GM12878 (cell line): ENCODE measurements at regions not wholly inside any gene's neighbourhood (a gene's known extent, or its start where the extent isn't known, plus 50 kb on each side); places are given as distances from the start of the nearest gene placed in this dataset.

Experiments used
- ATAC-seq: fragments of 200-7000 bp; cut with Tn5 transposase; 3 replicates; pipeline ENCODE4 v1.9.1; 2020; ENCODE audit warnings: mild to moderate bottlenecking, moderate library complexity
- BruUV-seq: library from RNA; stranded (reverse); fragments of 400-500 nt; replicated peaks from 2 replicates; lab custom pipeline; 2021; lab: Mats Ljungman, UMichigan
- CTCF ChIA-PET: fragments of 300-600 bp; sonication (Branson Sonifier 250); formaldehyde crosslinking; extraction: SDS; loops from one replicate; lab custom pipeline; 2021; ENCODE audit warnings: inconsistent platforms; lab: Yijun Ruan, JAX
- POLR2A ChIA-PET: fragments of 350-600 bp; formaldehyde crosslinking; extraction: SDS; loops from one replicate; lab custom pipeline; 2021; ENCODE audit warnings: inconsistent platforms; lab: Charles Lee
- RAD21 ChIA-PET: fragments of 300-600 bp; sonication (Branson Sonifier 250); formaldehyde crosslinking; loops from one replicate; lab custom pipeline; 2023; ENCODE audit warnings: antibody characterized with exemption; ENCODE audit not compliant: unreplicated experiment; lab: Charles Lee
- SMC1A ChIA-PET: fragments of 300-600 bp; sonication (Branson Sonifier 250); formaldehyde crosslinking; loops from one replicate; lab custom pipeline; 2023; ENCODE audit not compliant: unreplicated experiment, uncharacterized antibody; lab: Charles Lee
- DNase-seq: peaks from one replicate; pipeline ENCODE4 v3.0.0-alpha.2; 2011; ENCODE audit warnings: low read depth, low spot score
- FAIRE-seq: peaks from 3 replicates; lab custom pipeline; 2011; peaks lifted over from hg19 to GRCh38; lab: Jason Lieb, UNC
- H2AFZ ChIP-seq: 2 replicates; pipeline ENCODE4 v1.6.0; 2011; ENCODE audit warnings: low read depth, low read length, control low read depth; ENCODE audit not compliant: control insufficient read depth
- H3K27ac ChIP-seq: 2 replicates; pipeline ENCODE4 v1.5.1; 2011; ENCODE audit warnings: control low read depth; ENCODE audit not compliant: control insufficient read depth, insufficient read depth
- H3K27me3 ChIP-seq, 2 experiments: replicated peaks in 1 of 2; 2 replicates each; pipeline versions ENCODE4 v1.6.0 to v1.6.1; 2011; ENCODE audit warnings: low read length in 1 of 2; ENCODE audit not compliant: control insufficient read depth in 2 of 2, insufficient read depth in 2 of 2
- H3K36me3 ChIP-seq, 2 experiments: 2 replicates each; pipeline ENCODE4 v1.5.1; 2011; ENCODE audit warnings: low read length in 1 of 2; ENCODE audit not compliant: control insufficient read depth in 2 of 2, insufficient read depth in 2 of 2
- H3K4me1 ChIP-seq: 2 replicates; pipeline ENCODE4 v1.6.1; 2011; ENCODE audit warnings: mild to moderate bottlenecking, low read length, moderate library complexity, mixed read lengths; ENCODE audit not compliant: control insufficient read depth, insufficient read depth
- H3K4me2 ChIP-seq: 2 replicates; pipeline ENCODE4 v1.6.0; 2011; ENCODE audit warnings: control low read depth; ENCODE audit not compliant: control insufficient read depth, insufficient read depth
- H3K4me3 ChIP-seq: fragments of 200-600 bp; sonication (generic); 2 replicates; pipeline ENCODE4 v1.5.1; 2016
- H3K79me2 ChIP-seq: 2 replicates; pipeline ENCODE4 v1.6.0; 2011; ENCODE audit warnings: low read length; ENCODE audit not compliant: control insufficient read depth, insufficient read depth
- H3K9ac ChIP-seq: 2 replicates; pipeline ENCODE4 v1.8.0; 2011; ENCODE audit warnings: low read length, control low read depth, mixed read lengths; ENCODE audit not compliant: control insufficient read depth, insufficient read depth
- H3K9me3 ChIP-seq: replicated peaks from 3 replicates; pipeline ENCODE4 v1.5.1; 2011; ENCODE audit warnings: mild to moderate bottlenecking, low read length; ENCODE audit not compliant: control insufficient read depth, insufficient read depth
- H4K20me1 ChIP-seq: 2 replicates; pipeline ENCODE4 v1.6.0; 2011; ENCODE audit not compliant: control insufficient read depth, insufficient read depth
- ATF3 ChIP-seq: IDR thresholded peaks from 2 replicates; pipeline ENCODE4 v1.6.1; 2011; ENCODE audit warnings: low read depth, mild to moderate bottlenecking, low read length, moderate library complexity, borderline replicate concordance; ENCODE audit errors: extremely low read depth
- BCLAF1 ChIP-seq: fragments of 450-650 bp; IDR thresholded peaks from 2 replicates; pipeline ENCODE4 v1.6.1; 2017; ENCODE audit warnings: antibody characterized with exemption, mild to moderate bottlenecking, moderate library complexity
- EP300 ChIP-seq, 2 experiments: fragments of 150-350 bp in 1 of 2; IDR thresholded peaks; 2 replicates each; pipeline ENCODE4 v1.6.1; 2011 to 2012; ENCODE audit warnings: low read depth in 2 of 2, low read length in 2 of 2, borderline replicate concordance in 1 of 2, improper control_type of control experiment in 1 of 2, inconsistent platforms in 1 of 2; ENCODE audit not compliant: control insufficient read depth in 1 of 2
- GABPA ChIP-seq: IDR thresholded peaks from 2 replicates; pipeline ENCODE4 v1.6.1; 2014; ENCODE audit warnings: antibody characterized with exemption, low read depth, mild to moderate bottlenecking, inconsistent platforms
- HDAC2 ChIP-seq: fragments of 200-600 bp; sonication (generic); IDR thresholded peaks from 2 replicates; pipeline ENCODE4 v1.6.1; 2017
- NFYA ChIP-seq: IDR thresholded peaks from 2 replicates; pipeline ENCODE4 v1.6.1; 2011; ENCODE audit warnings: low read depth, mild to moderate bottlenecking, low read length, improper control_type of control experiment, borderline replicate concordance
- PKNOX1 ChIP-seq: fragments of 450-650 bp; IDR thresholded peaks from 2 replicates; pipeline ENCODE4 v1.6.1; 2016; ENCODE audit warnings: mild to moderate bottlenecking
- POLR2A ChIP-seq: IDR thresholded peaks from 2 replicates; pipeline ENCODE4 v1.6.1; 2011; ENCODE audit warnings: low read depth, mild to moderate bottlenecking, low read length
- REST ChIP-seq: IDR thresholded peaks from 2 replicates; pipeline ENCODE4 v1.6.1; 2012; ENCODE audit warnings: mild to moderate bottlenecking, low read depth, low read length
- YBX1 ChIP-seq: fragments of 450-650 bp; IDR thresholded peaks from 2 replicates; pipeline ENCODE4 v1.6.1; 2016; ENCODE audit warnings: antibody characterized with exemption
- WGBS: methylation state at CpG from one replicate; pipeline ENCODE4 v1.1.6; 2016; ENCODE audit warnings: low lambda C conversion rate; ENCODE audit not compliant: insufficient replicate concordance, insufficient coverage; ENCODE audit errors: missing lambda C conversion rate; 5-methylcytosine and 5-hydroxymethylcytosine counted together
- in situ Hi-C: fragments of 300-500 bp; cut with MboI; formaldehyde crosslinking; loops from 9 replicates; pipeline ENCODE4 v1.14.3; 2018; ENCODE audit warnings: mixed read lengths
- intact Hi-C: fragments of 100-400 bp; cut with micrococcal nuclease; formaldehyde crosslinking; loops from one replicate; pipeline ENCODE4 v1.14.2; 2022; ENCODE audit not compliant: unreplicated experiment

GRCh38 chr13:90706631-90707030 lies 640.9 kb upstream of the MIR17HG start:
- Histone ChIP-seq H3K4me3 (no peak overlapping the region), H3K4me2 (no peak overlapping the region), H2AFZ (no peak overlapping the region)
- intact Hi-C loops: no loop called here
- POLR2A ChIA-PET: no interaction called here
- no peak for DNase-seq
- no peak for TF ChIP-seq ATF3
- TF ChIP-seq NFYA: no peak
- no peak for TF ChIP-seq REST
- TF ChIP-seq EP300 (IDR thresholded peaks at IDR 0.05; ENCODE audit: borderline replicate concordance in 1 of 2, control insufficient read depth in 1 of 2, low read depth in 2 of 2, low read length in 2 of 2): no peak
- no peak for TF ChIP-seq POLR2A
- no peak for TF ChIP-seq BCLAF1
- TF ChIP-seq HDAC2: no peak
- TF ChIP-seq GABPA: no peak
- no peak for TF ChIP-seq PKNOX1
- TF ChIP-seq YBX1: no peak
- TF ChIP-seq, all 136 proteins: peak for 0
- in situ Hi-C loops: no loop called here
- Histone ChIP-seq H4K20me1 (no peaks in the 10 kb centered on the region), H3K4me1 (no peaks in the 10 kb centered on the region), H3K27me3 (no peaks in the 10 kb centered on the region), H3K27ac (no peak overlapping the region), H3K9ac (no peak overlapping the region), H3K36me3 (no peaks in the 10 kb centered on the region), H3K79me2 (no peaks in the 10 kb centered on the region), H3K9me3 (no peaks in the 10 kb centered on the region)
- no peak for FAIRE-seq
- SMC1A ChIA-PET: no interaction called here
- 11% methylated on average over 4 of the region's 4 CpGs for WGBS
- CTCF ChIA-PET: no interaction called here
- BruUV-seq: no TSS peak
- ATAC-seq: no peak
- RAD21 ChIA-PET: no interaction called here
